ENCODE measurements at regions not wholly inside any gene's neighbourhood (a gene's known extent, or its start where the extent isn't known, plus 50 kb on each side); places are given as distances from the start of the nearest gene placed in this dataset.
"Not testable (repeated sequence)": the region's sequence is repeated elsewhere in the genome, so short reads cannot be mapped to it uniquely, and the experiment has no call there.

GRCh38 chr2:224145751-224146355 is 106.8 kb upstream of the SERPINE2 start:
- no peak for DNase-seq

GRCh38 chr2:224143526-224143925 is 104.4 kb upstream of the SERPINE2 start:
- no peak for DNase-seq

- DNase-seq: no peak
These were observed 103.6 kb upstream of the SERPINE2 start for GRCh38 chr2:224142397-224143312.

GRCh38 chr2:224141304-224141703 is 102.2 kb upstream of the SERPINE2 start:
- no peak for DNase-seq

- no peak for DNase-seq
These were observed 98.1 kb upstream of the SERPINE2 start for GRCh38 chr2:224137208-224137607.

- no peak for DNase-seq
These were observed 97.3 kb upstream of the SERPINE2 start for GRCh38 chr2:224136396-224136795.

- DNase-seq: no peak
These were observed 96.8 kb upstream of the SERPINE2 start for GRCh38 chr2:224135881-224136280.

GRCh38 chr2:224134003-224134734 is 95.1 kb upstream of the SERPINE2 start:
- DNase-seq: no peak

GRCh38 chr2:224133387-224133786 is 94.3 kb upstream of the SERPINE2 start:
- no peak for DNase-seq

GRCh38 chr2:224127871-224128501 is 88.9 kb upstream of the SERPINE2 start:
- peak; percentile 10 for DNase-seq

GRCh38 chr2:224126440-224126839 is 87.4 kb upstream of the SERPINE2 start:
- DNase-seq: no peak

GRCh38 chr2:224126003-224126402 is 86.9 kb upstream of the SERPINE2 start:
- DNase-seq: no peak

- no peak for DNase-seq
These were observed 83.5 kb upstream of the SERPINE2 start for GRCh38 chr2:224122542-224122941.

- no peak for DNase-seq
These were observed 82.5 kb upstream of the SERPINE2 start for GRCh38 chr2:224121406-224122067.

GRCh38 chr2:224120986-224121385 is 81.9 kb upstream of the SERPINE2 start:
- no peak for DNase-seq

GRCh38 chr2:224119846-224120245 is 80.8 kb upstream of the SERPINE2 start:
- not testable (repeated sequence) for DNase-seq

GRCh38 chr2:224114428-224114827 is 75.3 kb upstream of the SERPINE2 start:
- no peak for DNase-seq

GRCh38 chr2:224113930-224114329 is 74.8 kb upstream of the SERPINE2 start:
- DNase-seq: not testable (repeated sequence)

- DNase-seq: no peak
These were observed 72.5 kb upstream of the SERPINE2 start for GRCh38 chr2:224111576-224111975.

- DNase-seq: no peak
These were observed 71.7 kb upstream of the SERPINE2 start for GRCh38 chr2:224110811-224111210.

- DNase-seq: no peak
These were observed 70.7 kb upstream of the SERPINE2 start for GRCh38 chr2:224109751-224110150.

- DNase-seq: no peak
These were observed 67.7 kb upstream of the SERPINE2 start for GRCh38 chr2:224106794-224107193.

Measured in OCI-M1 (cell line).